HEK293T (cell line): ENCODE measurements at regions not wholly inside any gene's neighbourhood (a gene's known extent, or its start where the extent isn't known, plus 50 kb on each side); places are given as distances from the start of the nearest gene placed in this dataset.

Experiments used
- CTCF ChIA-PET: fragments of 350-600 bp; formaldehyde crosslinking; extraction: SDS; loops from one replicate; lab custom pipeline; 2021; ENCODE audit warnings: antibody characterized with exemption, inconsistent platforms; lab: Yijun Ruan, JAX
- POLR2A ChIA-PET: fragments of 350-600 bp; formaldehyde crosslinking; extraction: SDS; loops from one replicate; lab custom pipeline; 2020; ENCODE audit warnings: antibody characterized with exemption, inconsistent platforms; lab: Yijun Ruan, JAX
- DNase-seq: peaks from one replicate; pipeline ENCODE4 v3.0.0; 2012; ENCODE audit warnings: mixed read lengths; ENCODE audit errors: extremely low spot score
- ARNT ChIP-seq: fragments of 450-650 bp; IDR thresholded peaks from 2 replicates; pipeline ENCODE4 v1.6.1; 2017; ENCODE audit warnings: mild to moderate bottlenecking
- BHLHE40 ChIP-seq: fragments of 450-650 bp; IDR thresholded peaks from 2 replicates; pipeline ENCODE4 v1.6.1; 2016; ENCODE audit warnings: mild to moderate bottlenecking, moderate library complexity, borderline replicate concordance
- CTBP1 ChIP-seq: fragments of 450-650 bp; IDR thresholded peaks from 2 replicates; pipeline ENCODE4 v1.6.1; 2016; ENCODE audit warnings: borderline replicate concordance
- ELF4 ChIP-seq: fragments of 450-650 bp; IDR thresholded peaks from 2 replicates; pipeline ENCODE4 v1.6.1; 2017; ENCODE audit warnings: antibody characterized with exemption
- FOXA1 ChIP-seq: fragments of 450-650 bp; IDR thresholded peaks from 2 replicates; pipeline ENCODE4 v1.6.1; 2016; ENCODE audit warnings: mild to moderate bottlenecking
- FOXK2 ChIP-seq: fragments of 450-650 bp; IDR thresholded peaks from 2 replicates; pipeline ENCODE4 v1.6.1; 2016; ENCODE audit warnings: mild to moderate bottlenecking
- FOXM1 ChIP-seq: fragments of 450-650 bp; IDR thresholded peaks from 2 replicates; pipeline ENCODE4 v1.6.1; 2017; ENCODE audit warnings: mild to moderate bottlenecking, borderline replicate concordance
- HDGF ChIP-seq: fragments of 450-650 bp; IDR thresholded peaks from 2 replicates; pipeline ENCODE4 v1.6.1; 2017; ENCODE audit warnings: antibody characterized with exemption, borderline replicate concordance
- L3MBTL2 ChIP-seq: fragments of 450-650 bp; conservative IDR thresholded peaks from 2 replicates; pipeline ENCODE4 v1.6.1; 2016; ENCODE audit warnings: mild to moderate bottlenecking
- LEF1 ChIP-seq: fragments of 450-650 bp; IDR thresholded peaks from 2 replicates; pipeline ENCODE4 v1.6.1; 2017; ENCODE audit warnings: mild to moderate bottlenecking, borderline replicate concordance
- NFRKB ChIP-seq: fragments of 450-650 bp; IDR thresholded peaks from 2 replicates; pipeline ENCODE4 v1.6.1; 2016; ENCODE audit warnings: mild to moderate bottlenecking, moderate library complexity
- PKNOX1 ChIP-seq: fragments of 450-650 bp; IDR thresholded peaks from 2 replicates; pipeline ENCODE4 v1.6.1; 2016
- SP1 ChIP-seq: fragments of 450-650 bp; IDR thresholded peaks from 2 replicates; pipeline ENCODE4 v1.6.1; 2017
- SUZ12 ChIP-seq: fragments of 450-650 bp; IDR thresholded peaks from 2 replicates; pipeline ENCODE4 v1.6.1; 2016; ENCODE audit warnings: mild to moderate bottlenecking
- TARDBP ChIP-seq: fragments of 450-650 bp; IDR thresholded peaks from 2 replicates; pipeline ENCODE4 v1.6.1; 2016
- ZNF384 ChIP-seq: fragments of 450-650 bp; IDR thresholded peaks from 2 replicates; pipeline ENCODE4 v1.6.1; 2016

GRCh38 chr14:71855399-71856036 lies 76.7 kb upstream of the RGS6 start:
- peak; percentile 69 for DNase-seq
- ChIA-PET POLR2A (interaction anchor here (1.1 kb wide), 1 partner anchor 102 kb away, joined by 3 read pairs; no protein-coding TSS in a partner anchor), CTCF (interaction anchor here (0.5 to 1.5 kb wide), 19 partner anchors 8 to 1091 kb away, joined by 3 to 8 read pairs (median 3); no protein-coding TSS in a partner anchor)
- TF ChIP-seq L3MBTL2, result no peak
- TF ChIP-seq BHLHE40, result no peak
- TF ChIP-seq ARNT, result no peak
- no peak for TF ChIP-seq TARDBP
- TF ChIP-seq SUZ12, result no peak
- TF ChIP-seq ZNF384, result no peak
- TF ChIP-seq LEF1, result no peak
- no peak for TF ChIP-seq NFRKB
- TF ChIP-seq PKNOX1, result no peak
- TF ChIP-seq FOXK2, result no peak
- no peak for TF ChIP-seq HDGF
- no peak for TF ChIP-seq FOXA1
- no peak for TF ChIP-seq FOXM1
- no peak for TF ChIP-seq CTBP1
- no peak for TF ChIP-seq SP1

GRCh38 chr14:71856199-71856919 lies 75.9 kb upstream of the RGS6 start:
- no peak for DNase-seq
- CTCF ChIA-PET, result interaction anchor here (1.4 kb wide), 1 partner anchor 719 kb away, joined by 8 read pairs; no protein-coding TSS in a partner anchor
- no peak for TF ChIP-seq HDGF
- TF ChIP-seq PKNOX1, result no peak
- no peak for TF ChIP-seq SUZ12
- TF ChIP-seq BHLHE40, result no peak
- TF ChIP-seq ARNT, result no peak
- TF ChIP-seq ZNF384, result no peak
- no peak for TF ChIP-seq CTBP1
- TF ChIP-seq NFRKB, result no peak
- TF ChIP-seq FOXM1, result no peak
- TF ChIP-seq TARDBP, result no peak
- no peak for TF ChIP-seq LEF1
- no peak for TF ChIP-seq FOXA1
- TF ChIP-seq SP1, result no peak
- no peak for TF ChIP-seq FOXK2
- no peak for TF ChIP-seq ELF4
- no peak for TF ChIP-seq L3MBTL2
- POLR2A ChIA-PET, result no interaction called here

GRCh38 chr14:71863049-71863448 lies 69.2 kb upstream of the RGS6 start:
- CTCF ChIA-PET, result interaction anchor here (0.9 to 1.2 kb wide), 2 partner anchors 8 to 43 kb away, joined by 4 to 5 read pairs; no protein-coding TSS in a partner anchor
- DNase-seq, result no peak
- POLR2A ChIA-PET, result no interaction called here
- TF ChIP-seq FOXK2 (no peak), HDGF (no peak), FOXA1 (no peak), SP1 (no peak), FOXM1 (no peak), NFRKB (no peak), PKNOX1 (no peak), SUZ12 (no peak), BHLHE40 (no peak), ARNT (no peak), L3MBTL2 (no peak), ELF4 (no peak), CTBP1 (no peak), ZNF384 (no peak), LEF1 (no peak), TARDBP (no peak)

- TF ChIP-seq BHLHE40, result no peak
- no peak for DNase-seq
- CTCF ChIA-PET, result interaction anchor here (0.9 to 1.2 kb wide), 2 partner anchors 9 to 42 kb away, joined by 4 to 5 read pairs; no protein-coding TSS in a partner anchor
- POLR2A ChIA-PET, result no interaction called here
These were observed 68.5 kb upstream of the RGS6 start for GRCh38 chr14:71863766-71864165.
